ENCODE measurements at regions not wholly inside any gene's neighbourhood (a gene's known extent, or its start where the extent isn't known, plus 50 kb on each side); places are given as distances from the start of the nearest gene placed in this dataset.

DNA sequence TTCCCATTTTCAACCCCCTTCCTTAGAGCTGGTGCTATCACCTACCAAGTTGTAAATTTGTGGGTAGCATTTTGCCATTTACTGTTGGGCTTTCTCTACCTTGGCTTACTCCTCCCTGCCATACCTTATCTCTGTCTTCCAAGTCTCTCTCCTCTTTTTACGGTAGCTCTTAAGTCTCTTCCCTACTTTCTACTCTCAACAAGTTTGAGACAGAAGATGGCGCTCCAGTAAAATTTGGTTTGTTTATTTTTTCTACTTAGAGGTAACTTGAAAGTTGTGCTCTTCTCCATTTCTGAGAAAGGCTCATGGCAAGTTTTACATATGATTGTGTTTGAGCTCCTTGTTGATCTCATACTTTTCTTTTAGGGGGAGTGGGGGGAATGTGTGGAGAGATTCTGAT is 1508.1 kb downstream of the TECRL start:
- no peak for DNase-seq (ENCODE audit: low read depth, low spot score)

DNA sequence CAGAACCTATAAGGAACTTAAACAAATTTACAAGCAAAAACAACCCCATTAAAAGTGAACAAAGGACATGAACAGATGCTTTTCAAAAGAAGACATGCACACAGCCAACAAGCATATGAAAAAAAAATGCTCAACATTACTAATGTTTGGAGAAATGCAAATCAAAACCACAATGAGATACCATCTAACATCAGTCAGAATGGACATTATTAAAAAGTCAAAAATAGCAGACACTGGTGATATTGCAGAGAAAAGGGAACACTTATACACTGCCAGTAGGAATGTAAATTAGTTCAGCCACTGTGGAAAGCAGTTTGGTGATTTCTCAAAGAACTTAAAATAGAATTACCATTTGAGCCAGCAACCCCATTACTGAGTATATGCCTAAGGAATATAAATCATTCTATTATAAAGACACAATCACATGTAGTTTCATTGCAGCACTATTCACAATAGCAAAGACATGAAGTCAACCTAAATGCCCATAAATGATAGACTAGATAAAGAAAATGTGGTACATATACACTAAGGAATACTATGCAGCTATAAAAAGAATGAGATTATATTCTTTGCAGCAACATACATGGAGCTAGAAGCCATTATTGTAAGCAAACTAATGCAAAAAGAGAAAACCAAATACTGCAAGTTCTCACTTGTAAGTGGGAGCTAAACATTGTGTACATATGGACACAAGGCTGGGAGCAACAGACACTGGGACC is 1509.4 kb downstream of the TECRL start:
- no peak for DNase-seq (ENCODE audit: low read depth, low spot score)

- DNase-seq (ENCODE audit: low read depth, low spot score) = no peak
These were observed 1511.1 kb downstream of the TECRL start for GRCh38 chr4:62898115-62898514.

DNA sequence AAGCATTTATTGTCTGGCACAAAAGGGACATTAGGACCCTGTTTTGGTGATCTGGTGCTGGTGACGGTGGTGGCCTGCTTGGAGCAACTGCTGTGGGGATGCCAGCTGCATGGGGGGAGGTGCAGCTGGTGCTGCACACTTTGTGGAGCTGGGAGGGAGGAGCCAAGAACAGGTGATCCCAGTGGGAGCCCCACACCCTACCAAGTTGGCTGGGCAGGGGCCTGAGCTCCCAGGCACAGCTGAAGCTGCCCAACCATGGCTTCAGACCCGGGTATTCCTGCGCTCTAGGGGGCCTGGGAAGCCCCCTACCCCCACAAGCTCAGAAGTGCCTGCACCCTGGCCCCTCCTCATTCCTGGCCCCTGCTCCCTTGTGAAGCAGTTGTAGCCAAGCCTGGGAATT is 1512.5 kb downstream of the TECRL start:
- DNase-seq (ENCODE audit: low read depth, low spot score) = no peak

DNA sequence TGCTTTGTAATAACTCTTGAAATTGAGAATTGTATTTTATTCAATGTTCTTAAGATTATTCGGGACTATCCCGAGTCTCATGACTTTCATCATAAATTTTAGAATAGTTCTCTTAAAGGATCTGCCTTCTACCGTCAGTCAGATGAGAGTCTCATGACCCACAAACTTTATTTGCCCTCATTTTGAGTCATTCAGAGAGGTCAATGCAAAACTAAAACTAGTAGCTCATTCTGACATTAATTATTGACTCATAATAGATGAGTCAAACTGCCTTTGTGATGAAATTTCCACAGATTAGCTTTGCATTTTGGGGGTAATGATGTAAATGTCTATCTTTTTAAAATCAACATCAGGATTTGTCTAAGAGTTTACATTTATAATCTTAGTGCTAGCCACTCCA is 1527.3 kb downstream of the TECRL start:
- DNase-seq (ENCODE audit: low read depth, low spot score) = no peak

DNA sequence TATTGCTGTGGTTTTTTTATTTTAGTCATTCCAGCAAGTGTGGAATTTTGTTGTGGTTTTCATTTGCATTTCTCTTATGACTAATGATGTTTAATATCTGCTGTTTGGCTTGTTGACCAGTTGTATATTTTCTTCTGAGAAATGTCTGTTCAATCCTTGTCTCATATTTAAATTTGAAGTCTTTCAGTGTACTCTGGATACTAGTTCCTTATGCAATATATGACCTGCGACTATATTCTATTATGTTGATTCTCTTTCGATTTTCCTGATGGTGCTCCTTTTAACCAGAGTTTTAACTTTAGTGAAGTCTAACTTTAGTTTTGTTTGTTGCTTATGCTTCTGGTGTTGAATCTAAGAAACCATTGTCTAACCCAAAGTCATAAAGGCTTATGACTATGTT is 1528.0 kb downstream of the TECRL start:
- DNase-seq (ENCODE audit: low read depth, low spot score) = no peak

DNA sequence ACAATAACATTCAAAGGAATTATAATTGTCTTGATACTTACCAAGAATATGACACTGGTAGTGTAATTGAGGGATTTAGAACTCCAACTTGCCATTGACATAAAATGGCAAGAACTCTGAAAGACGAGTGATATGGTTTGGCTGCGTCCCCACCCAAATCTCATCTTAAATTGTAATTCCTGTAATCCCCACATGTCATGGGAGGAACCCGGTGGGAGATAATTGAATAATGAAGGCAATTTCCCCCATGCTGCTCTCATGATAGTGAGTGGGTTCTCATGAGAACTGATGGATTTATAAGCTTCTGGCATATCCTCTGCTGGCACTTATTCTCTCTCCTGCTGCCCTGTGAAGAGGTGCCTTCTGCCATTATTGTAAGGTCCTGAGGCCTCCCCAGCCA is 1536.4 kb downstream of the TECRL start:
- no peak for DNase-seq (ENCODE audit: low read depth, low spot score)

GRCh38 chr4:62871078-62871477 is 1538.2 kb downstream of the TECRL start:
- no peak for DNase-seq (ENCODE audit: low read depth, low spot score)

DNA sequence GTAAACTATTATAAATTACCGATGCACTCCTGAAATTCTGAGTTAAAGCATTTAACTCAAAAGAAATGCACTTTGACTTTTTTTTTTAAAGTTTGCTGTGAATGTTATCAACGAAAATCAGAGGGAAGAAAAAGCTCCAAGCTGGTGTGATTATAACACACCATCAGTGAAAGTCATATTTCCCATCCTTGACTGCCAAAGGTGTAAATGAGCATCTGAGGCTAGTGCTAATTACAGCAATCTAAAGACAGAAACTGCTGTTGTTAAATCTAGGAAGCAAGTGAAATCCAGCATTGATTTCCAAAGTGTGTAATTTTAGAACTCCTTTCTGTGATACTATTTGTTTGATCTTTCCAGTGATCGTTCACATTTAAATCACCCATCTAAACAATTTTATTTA is 1538.8 kb downstream of the TECRL start:
- no peak for DNase-seq (ENCODE audit: low read depth, low spot score)

GRCh38 chr4:62865261-62865660 is 1544.0 kb downstream of the TECRL start:
- no peak for DNase-seq (ENCODE audit: low read depth, low spot score)

DNA sequence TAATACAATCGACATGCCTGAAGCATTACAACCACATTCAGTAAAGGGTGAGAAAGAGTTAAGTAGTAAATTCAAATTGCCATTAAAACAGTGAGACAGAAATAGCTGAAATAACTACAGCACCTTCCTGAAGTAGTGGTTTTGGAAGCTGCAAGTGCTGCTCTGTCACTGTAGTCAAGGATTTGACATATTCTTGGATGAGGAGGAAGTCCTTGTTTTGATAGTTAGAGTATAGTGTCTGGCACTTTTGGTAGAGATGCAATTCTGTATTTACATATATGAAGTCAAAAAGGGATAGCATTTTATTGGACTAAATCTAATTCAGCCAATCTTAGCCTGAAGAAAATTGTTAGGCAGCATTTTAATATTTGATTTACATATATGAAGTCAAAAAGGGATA is 1559.6 kb downstream of the TECRL start:
- DNase-seq (ENCODE audit: low read depth, low spot score) = no peak

DNA sequence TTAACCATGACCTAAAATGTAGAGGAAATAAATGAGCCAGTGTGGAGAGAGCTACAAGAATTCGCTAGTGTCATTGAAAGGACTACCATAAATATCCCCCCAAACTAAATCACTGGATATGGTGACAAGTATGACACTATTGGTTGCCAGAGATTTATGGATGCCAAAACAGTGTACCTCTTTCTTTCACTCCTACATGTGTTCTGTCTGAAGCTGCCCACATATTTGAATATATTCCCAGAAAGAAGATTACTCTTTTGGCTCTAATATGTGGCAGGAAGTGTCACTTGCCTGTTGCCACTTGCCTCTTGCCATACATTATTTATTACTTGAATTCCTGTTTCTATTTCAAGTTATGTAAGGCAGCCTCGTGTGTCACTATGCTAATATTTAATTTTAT is 1573.6 kb downstream of the TECRL start:
- no peak for DNase-seq (ENCODE audit: low read depth, low spot score)

DNA sequence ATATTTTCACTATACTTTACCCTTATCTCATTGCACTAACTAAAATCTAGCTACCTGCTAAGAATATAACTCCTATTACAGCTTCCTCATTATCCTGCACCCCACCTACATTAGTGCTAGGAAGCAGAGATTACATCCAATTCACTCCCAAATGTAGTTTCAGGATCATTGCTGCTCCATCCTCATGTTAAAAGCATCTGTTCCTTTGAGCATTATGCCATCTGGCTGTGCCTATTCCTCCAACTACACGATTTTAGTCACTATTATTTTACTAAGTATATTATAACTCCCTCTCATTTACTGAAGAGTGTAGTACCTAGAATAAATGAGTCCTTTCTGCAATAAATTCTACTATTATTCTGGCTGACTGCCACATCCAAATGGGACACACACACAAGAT is 1586.9 kb downstream of the TECRL start:
- DNase-seq (ENCODE audit: low read depth, low spot score) = no peak

DNA sequence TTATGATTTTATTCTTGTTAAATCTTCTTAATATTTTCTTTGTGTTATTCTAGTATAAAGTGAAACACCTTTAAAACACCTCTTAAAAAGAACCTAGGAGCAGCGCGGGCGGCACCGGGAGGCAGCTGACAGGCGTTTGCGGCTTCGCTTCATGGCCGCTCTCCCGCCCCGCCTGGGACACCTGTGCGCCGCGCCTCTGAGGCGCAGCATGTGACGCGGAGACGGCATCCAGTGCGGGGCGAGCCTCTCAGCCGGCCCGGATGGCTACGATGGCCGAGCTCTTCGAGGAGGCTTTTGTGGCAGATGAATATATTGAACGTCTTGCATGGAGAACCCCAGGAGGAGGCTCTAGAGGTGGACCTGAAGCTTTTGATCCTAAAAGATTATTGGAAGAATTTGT is 1592.7 kb downstream of the TECRL start:
- no peak for DNase-seq (ENCODE audit: low read depth, low spot score)

DNA sequence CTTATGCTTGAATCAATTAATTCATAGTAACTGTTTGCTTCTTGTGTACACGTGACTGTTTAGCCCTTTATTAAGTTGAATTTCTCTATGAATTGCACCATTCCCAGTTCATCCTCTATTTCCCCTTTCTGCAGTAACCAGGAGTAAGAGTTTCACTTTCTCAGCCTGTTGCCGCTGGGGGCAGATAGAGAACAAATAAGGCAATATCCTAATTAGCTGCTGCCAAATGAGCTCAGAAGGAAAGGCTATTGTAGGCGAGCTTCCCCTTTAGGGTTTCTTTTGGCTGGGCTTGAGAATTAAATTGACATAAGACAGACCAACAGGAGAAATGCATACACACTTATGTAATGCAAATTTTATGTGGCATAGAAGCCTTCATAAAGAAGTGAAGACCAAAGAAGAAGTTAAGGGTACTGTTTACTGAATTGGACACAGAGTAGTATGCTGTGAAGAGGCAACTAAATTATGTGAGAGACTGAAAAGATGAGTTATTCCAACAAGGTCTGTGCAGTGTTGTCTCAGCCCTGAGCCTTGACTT is 1594.7 kb downstream of the TECRL start:
- DNase-seq (ENCODE audit: low read depth, low spot score) = no peak

GRCh38 chr4:62806816-62807215 is 1602.4 kb downstream of the TECRL start:
- no peak for DNase-seq (ENCODE audit: low read depth, low spot score)

GRCh38 chr4:62804075-62804474 is 1603.9 kb downstream of the ADGRL3 start:
- no peak for DNase-seq (ENCODE audit: low read depth, low spot score)

DNA sequence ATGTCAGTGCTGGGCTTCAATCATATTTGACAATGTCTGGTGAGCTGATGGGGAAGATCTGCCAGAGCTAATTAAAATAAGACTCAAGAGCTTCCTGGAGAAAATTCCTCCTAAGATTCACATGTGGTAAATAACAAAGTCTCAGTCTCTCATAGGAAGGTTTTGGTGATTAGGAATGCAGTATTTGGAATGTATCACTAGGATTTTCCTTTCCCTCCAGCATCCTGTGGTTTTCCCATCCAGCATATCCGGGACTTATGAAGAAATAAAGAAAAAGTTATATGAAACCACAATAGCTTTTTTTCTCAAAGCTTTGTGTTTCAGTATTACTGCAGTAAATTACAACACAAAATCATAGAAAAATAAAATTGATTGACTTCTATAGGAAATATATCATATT is 1597.1 kb downstream of the ADGRL3 start:
- DNase-seq (ENCODE audit: low read depth, low spot score) = no peak

DNA sequence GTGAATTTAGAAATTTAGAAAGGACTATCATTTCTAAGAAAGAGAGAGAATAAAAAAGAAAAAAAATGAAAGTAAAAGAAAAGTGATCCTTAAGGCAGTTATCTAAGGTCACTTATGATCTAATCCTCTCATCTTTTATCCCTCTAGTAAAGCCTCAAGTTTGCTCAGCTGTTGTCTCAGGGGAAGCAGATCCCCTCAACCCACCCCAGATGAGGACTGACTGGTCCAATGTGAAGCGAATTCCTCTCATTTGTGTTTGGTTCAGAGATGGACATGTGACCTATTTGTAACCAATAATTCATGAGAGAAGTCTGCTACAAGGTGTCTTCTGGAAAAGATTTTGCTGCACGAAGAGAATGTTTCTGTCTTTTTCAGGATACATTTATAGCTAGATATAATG is 1591.3 kb downstream of the ADGRL3 start:
- DNase-seq (ENCODE audit: low read depth, low spot score) = no peak

- DNase-seq (ENCODE audit: low read depth, low spot score) = no peak
These were observed 1571.9 kb downstream of the ADGRL3 start for GRCh38 chr4:62771983-62772557.

DNA sequence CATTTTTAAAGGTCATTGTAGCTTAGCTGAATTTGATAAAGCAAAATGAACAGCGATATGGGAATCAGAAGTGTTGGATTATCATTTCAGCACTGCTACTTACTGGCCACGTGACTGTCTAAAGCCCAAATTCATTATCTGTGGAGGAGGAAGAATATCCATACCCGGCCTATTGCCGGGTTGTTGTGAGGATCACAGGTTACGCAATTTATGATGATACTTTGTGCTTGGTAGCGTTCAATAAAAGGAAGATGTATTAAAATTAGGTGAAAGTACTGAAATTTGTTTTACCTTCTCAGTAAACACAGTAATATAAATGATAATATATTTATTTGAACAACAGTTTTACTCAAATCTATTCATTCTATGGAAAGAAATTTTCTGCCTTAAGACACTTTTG is 1540.2 kb downstream of the ADGRL3 start:
- no peak for DNase-seq (ENCODE audit: low read depth, low spot score)

GRCh38 chr4:62717154-62717553 is 1517.0 kb downstream of the ADGRL3 start:
- DNase-seq (ENCODE audit: low read depth, low spot score) = no peak

- no peak for DNase-seq (ENCODE audit: low read depth, low spot score)
These were observed 1511.4 kb downstream of the ADGRL3 start for GRCh38 chr4:62711575-62711974.

Data from smooth muscle cell of the brain vasculature (primary cell).